K562 (cell line): ENCODE measurements at regions not wholly inside any gene's neighbourhood (a gene's known extent, or its start where the extent isn't known, plus 50 kb on each side); places are given as distances from the start of the nearest gene placed in this dataset.

Experiments used
- ATAC-seq: fragments of 200-7000 bp; cut with Tn5 transposase; 3 replicates; pipeline ENCODE4 v1.9.1; 2020; ENCODE audit warnings: moderate library complexity
- BruUV-seq: library from RNA; stranded (reverse); fragments of 400-500 nt; replicated peaks from 2 replicates; lab custom pipeline; 2021; lab: Mats Ljungman, UMichigan
- CTCF ChIA-PET: fragments of 300-600 bp; formaldehyde crosslinking; extraction: SDS; loops from one replicate; lab custom pipeline; 2021; ENCODE audit warnings: low intra/inter-chr PET ratio; lab: Yijun Ruan, JAX
- POLR2A ChIA-PET: fragments of 300-600, 350-650 bp; sonication (Branson Sonifier 250); formaldehyde crosslinking; extraction: SDS; loops from one replicate; lab custom pipeline; 2021; ENCODE audit warnings: antibody characterized with exemption, inconsistent platforms; lab: Yijun Ruan, JAX
- DNase-seq, 4 experiments: peaks; one replicate each; pipeline versions ENCODE4 v3.0.0 to v3.0.0-alpha.2; 2011 to 2018; ENCODE audit warnings: low spot score in 3 of 4, mixed read lengths in 3 of 4; ENCODE audit errors: extremely low read depth in 1 of 4
- FAIRE-seq: peaks from 2 replicates; lab custom pipeline; 2011; peaks lifted over from hg19 to GRCh38; lab: Jason Lieb, UNC
- H2AFZ ChIP-seq: 2 replicates; pipeline ENCODE4 v1.6.0; 2011; ENCODE audit warnings: low read depth, low read length, control low read depth, inconsistent platforms
- H3K27ac ChIP-seq: fragments of 200-600 bp; 3 replicates; pipeline ENCODE4 v1.8.0; 2011; ENCODE audit warnings: low read depth, mild to moderate bottlenecking, control low read depth, inconsistent platforms, low read length, moderate library complexity, mixed read lengths; ENCODE audit errors: extremely low read depth
- H3K27me3 ChIP-seq, 2 experiments: fragments of 300-600 bp in 1 of 2; 2 replicates in 1 of 2; 3 replicates in 1 of 2; pipeline versions ENCODE4 v1.6.0 to v1.8.0; 2011; ENCODE audit warnings: inconsistent platforms in 2 of 2, low read length in 2 of 2, mild to moderate bottlenecking in 1 of 2, mixed read lengths in 1 of 2, moderate library complexity in 1 of 2; ENCODE audit not compliant: control insufficient read depth in 2 of 2, insufficient read depth in 2 of 2
- H3K36me3 ChIP-seq: fragments of 300-600 bp; 3 replicates; pipeline ENCODE4 v1.8.0; 2011; ENCODE audit warnings: mild to moderate bottlenecking, low read length, inconsistent platforms; ENCODE audit not compliant: control insufficient read depth, insufficient read depth
- H3K4me1 ChIP-seq, 2 experiments: fragments of 200-600 bp in 1 of 2; replicated peaks in 1 of 2; 2 replicates in 1 of 2; 3 replicates in 1 of 2; pipeline versions ENCODE4 v1.5.1 to v1.8.0; 2011; ENCODE audit warnings: inconsistent platforms in 2 of 2, low read length in 2 of 2, mild to moderate bottlenecking in 1 of 2, mixed read lengths in 1 of 2, moderate library complexity in 1 of 2; ENCODE audit not compliant: control insufficient read depth in 2 of 2, insufficient read depth in 2 of 2
- H3K4me2 ChIP-seq: 2 replicates; pipeline ENCODE4 v1.6.1; 2011; ENCODE audit warnings: low read length, control low read depth, inconsistent platforms, mixed read lengths; ENCODE audit not compliant: insufficient read depth
- H3K4me3 ChIP-seq: fragments of 200-600 bp; sonication (generic), shearing (Covaris generic); 2 replicates; pipeline ENCODE4 v1.5.1; 2016; ENCODE audit warnings: control low read depth, inconsistent platforms
- H3K79me2 ChIP-seq: fragments of 200-600 bp; 3 replicates; pipeline ENCODE4 v1.8.0; 2011; ENCODE audit warnings: low read length, inconsistent platforms; ENCODE audit not compliant: control insufficient read depth, insufficient read depth
- H3K9ac ChIP-seq, 2 experiments: 2 replicates each; pipeline versions ENCODE4 v1.6.0 to v1.6.1; 2011; ENCODE audit warnings: low read depth in 2 of 2, low read length in 2 of 2, control low read depth in 1 of 2, inconsistent platforms in 1 of 2, mild to moderate bottlenecking in 1 of 2, mixed read lengths in 1 of 2; ENCODE audit not compliant: insufficient read depth in 1 of 2
- H3K9me1 ChIP-seq: one replicate; pipeline ENCODE4 v1.6.0; 2011; ENCODE audit warnings: inconsistent platforms, mild to moderate bottlenecking, low read length, moderate library complexity; ENCODE audit not compliant: control insufficient read depth, insufficient read depth
- H3K9me3 ChIP-seq: replicated peaks from 2 replicates; pipeline ENCODE4 v1.5.1; 2011; ENCODE audit warnings: low read depth, low read length, inconsistent platforms; ENCODE audit not compliant: control insufficient read depth, insufficient read depth
- H4K20me1 ChIP-seq: replicated peaks from 2 replicates; pipeline ENCODE4 v1.6.1; 2011; ENCODE audit warnings: low read length, inconsistent platforms, mixed read lengths; ENCODE audit not compliant: control insufficient read depth, insufficient read depth
- ETV5 ChIP-seq: sonication (generic); formaldehyde crosslinking; IDR thresholded peaks from 2 replicates; pipeline ENCODE4 v1.4.0; 2020; ENCODE audit warnings: low read depth, mild to moderate bottlenecking, missing genetic modification reagents
- RAD21 ChIP-seq, 2 experiments: fragments of 250-450 bp in 1 of 2; fragments of 450-650 bp in 1 of 2; sonication (Bioruptor Pico) in 1 of 2; formaldehyde crosslinking in 1 of 2; IDR thresholded peaks in 1 of 2; conservative IDR thresholded peaks in 1 of 2; 2 replicates each; pipeline versions ENCODE4 v1.4.0 to v1.8.0; 2020 to 2022; ENCODE audit warnings: mild to moderate bottlenecking in 2 of 2, moderate library complexity in 1 of 2
- WGBS: fragments of 100-300 bp; shearing (Covaris generic); methylation state at CpG from one replicate; pipeline ENCODE4 v1.1.6; 2016; ENCODE audit warnings: low coverage, mixed read lengths; ENCODE audit not compliant: insufficient coverage; ENCODE audit errors: missing lambda C conversion rate; 5-methylcytosine and 5-hydroxymethylcytosine counted together
- in situ Hi-C: fragments of 300-500 bp; cut with MboI; formaldehyde crosslinking; loops from 4 replicates; pipeline ENCODE4 v1.15.0; 2018; ENCODE audit warnings: inconsistent platforms, mixed read lengths
- intact Hi-C: fragments of 100-400 bp; cut with micrococcal nuclease; formaldehyde crosslinking; loops from 2 replicates; pipeline ENCODE4 v1.14.2; 2022
- TF ChIP-seq, protein P1 (sequence below), 3 experiments: IDR thresholded peaks in 2 of 3; conservative IDR thresholded peaks in 1 of 3; 2 replicates each; pipeline ENCODE4 v1.5.1; 2011 to 2012; ENCODE audit warnings: low read length in 3 of 3, mild to moderate bottlenecking in 3 of 3, control low read depth in 2 of 3, improper control_type of control experiment in 1 of 3, inconsistent platforms in 1 of 3, low read depth in 1 of 3, mixed read lengths in 1 of 3, moderate library complexity in 1 of 3; ENCODE audit not compliant: insufficient read depth in 2 of 3

- TF ChIP-seq ETV5 (CRISPR knock-in tag): no peak
- peak in 1 of 2 experiments; percentile 39; a peak in 2 of 4 replicates for TF ChIP-seq RAD21 (CRISPR knock-in tag; conservative IDR thresholded peaks at IDR 0.05 in 1 of 2, IDR thresholded peaks at IDR 0.05 in 1 of 2)
- TF ChIP-seq, protein P1, sequence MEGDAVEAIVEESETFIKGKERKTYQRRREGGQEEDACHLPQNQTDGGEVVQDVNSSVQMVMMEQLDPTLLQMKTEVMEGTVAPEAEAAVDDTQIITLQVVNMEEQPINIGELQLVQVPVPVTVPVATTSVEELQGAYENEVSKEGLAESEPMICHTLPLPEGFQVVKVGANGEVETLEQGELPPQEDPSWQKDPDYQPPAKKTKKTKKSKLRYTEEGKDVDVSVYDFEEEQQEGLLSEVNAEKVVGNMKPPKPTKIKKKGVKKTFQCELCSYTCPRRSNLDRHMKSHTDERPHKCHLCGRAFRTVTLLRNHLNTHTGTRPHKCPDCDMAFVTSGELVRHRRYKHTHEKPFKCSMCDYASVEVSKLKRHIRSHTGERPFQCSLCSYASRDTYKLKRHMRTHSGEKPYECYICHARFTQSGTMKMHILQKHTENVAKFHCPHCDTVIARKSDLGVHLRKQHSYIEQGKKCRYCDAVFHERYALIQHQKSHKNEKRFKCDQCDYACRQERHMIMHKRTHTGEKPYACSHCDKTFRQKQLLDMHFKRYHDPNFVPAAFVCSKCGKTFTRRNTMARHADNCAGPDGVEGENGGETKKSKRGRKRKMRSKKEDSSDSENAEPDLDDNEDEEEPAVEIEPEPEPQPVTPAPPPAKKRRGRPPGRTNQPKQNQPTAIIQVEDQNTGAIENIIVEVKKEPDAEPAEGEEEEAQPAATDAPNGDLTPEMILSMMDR (IDR thresholded peaks at IDR 0.05 in 2 of 3, conservative IDR thresholded peaks at IDR 0.05 in 1 of 3; ENCODE audit: insufficient read depth in 2 of 3, low read depth in 1 of 3, low read length in 3 of 3): peak in 2 of 3 experiments; percentile 32 to 45; a peak in 3 of 6 replicates
- FAIRE-seq: peak; percentile 37
- H2AFZ ChIP-seq: peak overlapping the region; percentile 78
- no TSS peak for BruUV-seq
- WGBS: 0% methylated on average over 1 of the region's 1 CpG
- H3K9ac ChIP-seq: peak overlapping the region in 1 of 2 experiments; percentile 51; a peak in 2 of 4 replicates
- intact Hi-C loops (loop anchor here (1.0 to 2.0 kb wide), 2 partner anchors 179 to 286 kb away; no protein-coding TSS in a partner anchor), in situ Hi-C loops (no loop called here)
- peaks cover 14% of the 10 kb centered on the region; the same call in 2 of the 3 replicates for H3K79me2 ChIP-seq
- H3K9me1 ChIP-seq: no peaks in the 10 kb centered on the region
- peak overlapping the region; percentile 19 for H3K4me3 ChIP-seq
- peak; percentile 83 for ATAC-seq
- H3K36me3 ChIP-seq: no peaks in the 10 kb centered on the region
- peak in 2 of 4 experiments; percentile 30 to 39 for DNase-seq
- H4K20me1 ChIP-seq: no peaks in the 10 kb centered on the region
- H3K4me1 ChIP-seq: no peaks in the 10 kb centered on the region
- POLR2A ChIA-PET: no interaction called here
- peak overlapping the region; percentile 13 for H3K27ac ChIP-seq
- H3K4me2 ChIP-seq: peak overlapping the region; percentile 49
- no peaks in the 10 kb centered on the region for H3K9me3 ChIP-seq
- no peaks in the 10 kb centered on the region for H3K27me3 ChIP-seq
- CTCF ChIA-PET: no interaction called here
These were observed 131.2 kb upstream of the SMARCAD1 start for GRCh38 chr4:94076498-94076897.
